Keratinocyte (primary cell): ENCODE measurements at regions not wholly inside any gene's neighbourhood (a gene's known extent, or its start where the extent isn't known, plus 50 kb on each side); places are given as distances from the start of the nearest gene placed in this dataset.

Source experiments
- DNase-seq: peaks from one replicate; pipeline ENCODE4 v3.0.0-alpha.2; 2011; ENCODE audit warnings: low read depth, missing footprints, low spot score
- FAIRE-seq: peaks from 2 replicates; lab custom pipeline; 2011; peaks lifted over from hg19 to GRCh38; lab: Jason Lieb, UNC
- H2AFZ ChIP-seq: 2 replicates; pipeline ENCODE4 v1.6.0; 2012; ENCODE audit warnings: low read length, control low read depth, inconsistent platforms; ENCODE audit not compliant: control insufficient read depth
- H3K27ac ChIP-seq: 2 replicates; pipeline ENCODE4 v1.5.1; 2011; ENCODE audit warnings: low read length; ENCODE audit not compliant: control insufficient read depth, insufficient read depth
- H3K27me3 ChIP-seq: 3 replicates; pipeline ENCODE4 v1.6.0; 2011; ENCODE audit warnings: low read length; ENCODE audit not compliant: control insufficient read depth, insufficient read depth; ENCODE audit errors: extremely low read depth
- H3K36me3 ChIP-seq, 2 experiments: 2 replicates in 1 of 2; 3 replicates in 1 of 2; pipeline ENCODE4 v1.5.1; 2011; ENCODE audit warnings: low read length in 2 of 2, mild to moderate bottlenecking in 1 of 2; ENCODE audit not compliant: control insufficient read depth in 2 of 2, insufficient read depth in 2 of 2; ENCODE audit errors: extremely low read depth in 1 of 2
- H3K4me1 ChIP-seq: 3 replicates; pipeline ENCODE4 v1.5.1; 2011; ENCODE audit warnings: low read length; ENCODE audit not compliant: control insufficient read depth, insufficient read depth; ENCODE audit errors: extremely low read depth
- H3K4me2 ChIP-seq: 3 replicates; pipeline ENCODE4 v1.6.0; 2011; ENCODE audit warnings: low read depth, low read length; ENCODE audit not compliant: control insufficient read depth, insufficient read depth; ENCODE audit errors: extremely low read depth
- H3K4me3 ChIP-seq, 3 experiments: fragments of 200-600 bp in 1 of 3; sonication (generic) in 1 of 3; 2 replicates in 2 of 3; 3 replicates in 1 of 3; pipeline ENCODE4 v1.5.1; 2011 to 2016; ENCODE audit warnings: low read length in 3 of 3, mild to moderate bottlenecking in 3 of 3, control low read depth in 2 of 3, inconsistent platforms in 1 of 3, low read depth in 1 of 3, mixed read lengths in 1 of 3, mixed run types in 1 of 3, moderate library complexity in 1 of 3; ENCODE audit not compliant: control insufficient read depth in 2 of 3, insufficient read depth in 2 of 3; ENCODE audit errors: extremely low read depth in 1 of 3
- H3K79me2 ChIP-seq: 2 replicates; pipeline ENCODE4 v1.6.0; 2012; ENCODE audit warnings: low read length; ENCODE audit not compliant: control insufficient read depth, insufficient read depth
- H3K9ac ChIP-seq: 3 replicates; pipeline ENCODE4 v1.6.0; 2011; ENCODE audit warnings: low read length; ENCODE audit not compliant: control insufficient read depth, insufficient read depth; ENCODE audit errors: extremely low read depth
- H3K9me1 ChIP-seq: 3 replicates; pipeline ENCODE4 v1.6.0; 2011; ENCODE audit warnings: low read length; ENCODE audit not compliant: control insufficient read depth, insufficient read depth; ENCODE audit errors: extremely low read depth
- H3K9me3 ChIP-seq: 2 replicates; pipeline ENCODE4 v1.5.1; 2012; ENCODE audit warnings: low read depth, low read length; ENCODE audit not compliant: control insufficient read depth
- H4K20me1 ChIP-seq: 3 replicates; pipeline ENCODE4 v1.6.0; 2011; ENCODE audit warnings: low read length; ENCODE audit not compliant: control insufficient read depth, insufficient read depth; ENCODE audit errors: extremely low read depth
- EZH2 ChIP-seq: IDR thresholded peaks from one replicate; pipeline ENCODE4 v1.6.1; 2012; ENCODE audit warnings: inconsistent platforms, mild to moderate bottlenecking, low read length, moderate library complexity
- dilution Hi-C: fragments of 300-500 bp; cut with MboI; formaldehyde crosslinking; loops from one replicate; pipeline ENCODE4 v1.7.0; 2020; ENCODE audit warnings: low sequenced_read_pairs; ENCODE audit not compliant: extremely low pct_ligation_motif_present
- TF ChIP-seq, protein P1 (sequence below), 3 experiments: IDR thresholded peaks in 1 of 3; conservative IDR thresholded peaks in 1 of 3; optimal IDR thresholded peaks in 1 of 3; 2 replicates in 2 of 3; 3 replicates in 1 of 3; pipeline versions ENCODE3 to v1.5.1; 2011; ENCODE audit warnings: low read length in 3 of 3, mild to moderate bottlenecking in 3 of 3, moderate library complexity in 2 of 3, control low read depth in 1 of 3, inconsistent platforms in 1 of 3; ENCODE audit not compliant: insufficient read depth in 2 of 3; ENCODE audit errors: extremely low read depth in 1 of 3

DNA sequence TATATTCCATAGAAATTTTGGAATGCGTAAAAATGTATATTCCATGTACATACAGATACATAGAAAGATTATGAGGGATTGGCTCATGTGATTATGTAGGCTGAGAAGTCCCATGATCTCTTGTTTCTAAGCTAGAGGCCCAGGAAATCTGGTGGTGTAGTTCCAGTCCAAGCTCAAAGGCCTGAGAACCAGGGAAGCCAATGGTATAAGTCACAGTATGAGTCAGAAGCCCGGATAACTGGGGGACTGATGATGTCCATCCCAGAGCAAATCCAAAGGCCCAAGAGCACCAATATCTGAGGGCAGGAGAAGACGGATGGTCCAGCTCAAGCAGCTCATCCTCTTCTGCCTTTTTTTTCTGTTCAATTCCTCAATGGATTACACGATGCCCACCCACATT lies 385.0 kb upstream of the KLHL29 start:
- Histone ChIP-seq H3K4me3 (no peak overlapping the region), H4K20me1 (no peaks in the 10 kb centered on the region), H3K4me1 (no peaks in the 10 kb centered on the region), H3K79me2 (no peaks in the 10 kb centered on the region), H2AFZ (no peak overlapping the region), H3K9ac (no peak overlapping the region), H3K9me1 (no peaks in the 10 kb centered on the region), H3K4me2 (no peak overlapping the region), H3K27ac (no peak overlapping the region), H3K9me3 (no peaks in the 10 kb centered on the region), H3K36me3 (no peaks in the 10 kb centered on the region), H3K27me3 (no peaks in the 10 kb centered on the region)
- DNase-seq (no peak), FAIRE-seq (no peak)
- no peak for TF ChIP-seq EZH2
- dilution Hi-C loops, result no loop called here

DNA sequence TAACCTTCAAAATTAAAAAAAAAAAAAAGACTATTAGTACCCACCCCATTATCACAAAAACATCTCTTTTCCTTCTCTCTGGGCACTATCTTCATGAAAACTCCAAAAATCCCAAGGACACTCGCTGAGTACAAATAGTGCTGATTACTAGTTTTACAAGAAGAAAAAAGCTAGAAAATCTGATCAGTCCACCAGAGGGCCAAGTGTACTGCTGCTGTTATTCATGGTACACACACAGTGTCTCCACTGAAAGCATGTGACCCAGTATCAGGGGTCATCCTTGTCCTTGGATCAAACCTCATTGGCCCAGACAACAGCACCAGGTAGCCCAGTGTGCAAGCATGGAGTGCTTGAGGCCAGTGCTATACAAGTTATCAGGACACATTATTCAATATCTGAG lies 382.7 kb upstream of the KLHL29 start:
- no peak overlapping the region for H2AFZ ChIP-seq
- dilution Hi-C loops, result no loop called here

DNA sequence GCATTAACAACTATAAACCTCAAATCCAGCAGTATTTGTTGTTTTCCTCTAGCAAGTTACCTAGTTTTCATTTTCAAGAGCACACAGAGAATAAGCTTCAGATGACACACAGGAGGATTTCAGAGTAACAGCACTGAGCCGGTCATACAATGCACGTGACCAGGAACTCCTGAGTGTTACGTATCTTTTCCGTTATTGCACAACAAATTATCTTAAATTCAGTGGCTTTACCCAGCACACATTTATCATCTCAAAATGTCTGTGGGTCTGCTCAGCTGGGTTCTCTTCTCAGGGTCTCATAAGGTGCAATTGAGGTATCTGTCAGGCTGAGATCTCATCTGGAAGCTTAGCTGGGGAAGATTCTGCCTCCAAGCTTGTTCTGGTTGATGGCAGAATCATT lies 379.5 kb upstream of the KLHL29 start:
- TF ChIP-seq, protein P1, sequence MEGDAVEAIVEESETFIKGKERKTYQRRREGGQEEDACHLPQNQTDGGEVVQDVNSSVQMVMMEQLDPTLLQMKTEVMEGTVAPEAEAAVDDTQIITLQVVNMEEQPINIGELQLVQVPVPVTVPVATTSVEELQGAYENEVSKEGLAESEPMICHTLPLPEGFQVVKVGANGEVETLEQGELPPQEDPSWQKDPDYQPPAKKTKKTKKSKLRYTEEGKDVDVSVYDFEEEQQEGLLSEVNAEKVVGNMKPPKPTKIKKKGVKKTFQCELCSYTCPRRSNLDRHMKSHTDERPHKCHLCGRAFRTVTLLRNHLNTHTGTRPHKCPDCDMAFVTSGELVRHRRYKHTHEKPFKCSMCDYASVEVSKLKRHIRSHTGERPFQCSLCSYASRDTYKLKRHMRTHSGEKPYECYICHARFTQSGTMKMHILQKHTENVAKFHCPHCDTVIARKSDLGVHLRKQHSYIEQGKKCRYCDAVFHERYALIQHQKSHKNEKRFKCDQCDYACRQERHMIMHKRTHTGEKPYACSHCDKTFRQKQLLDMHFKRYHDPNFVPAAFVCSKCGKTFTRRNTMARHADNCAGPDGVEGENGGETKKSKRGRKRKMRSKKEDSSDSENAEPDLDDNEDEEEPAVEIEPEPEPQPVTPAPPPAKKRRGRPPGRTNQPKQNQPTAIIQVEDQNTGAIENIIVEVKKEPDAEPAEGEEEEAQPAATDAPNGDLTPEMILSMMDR (optimal IDR thresholded peaks at IDR 0.05 in 1 of 3, IDR thresholded peaks at IDR 0.05 in 1 of 3, conservative IDR thresholded peaks at IDR 0.05 in 1 of 3; ENCODE audit: extremely low read depth in 1 of 3, insufficient read depth in 2 of 3, low read length in 3 of 3), result no peak
- TF ChIP-seq EZH2, result no peak
- dilution Hi-C loops, result no loop called here
- H4K20me1 ChIP-seq, result no peaks in the 10 kb centered on the region

More for the DNA sequence above, 382.7 kb upstream of the KLHL29 start:
- H4K20me1 ChIP-seq, result no peaks in the 10 kb centered on the region
- no peaks in the 10 kb centered on the region for H3K36me3 ChIP-seq
- no peak for DNase-seq
- TF ChIP-seq, protein P1 (optimal IDR thresholded peaks at IDR 0.05 in 1 of 3, IDR thresholded peaks at IDR 0.05 in 1 of 3, conservative IDR thresholded peaks at IDR 0.05 in 1 of 3; ENCODE audit: extremely low read depth in 1 of 3, insufficient read depth in 2 of 3, low read length in 3 of 3), result no peak
- TF ChIP-seq EZH2, result no peak
- no peak overlapping the region for H3K4me3 ChIP-seq
- no peaks in the 10 kb centered on the region for H3K9me1 ChIP-seq
- H3K9ac ChIP-seq, result no peak overlapping the region
- H3K27ac ChIP-seq, result no peak overlapping the region
- H3K9me3 ChIP-seq, result no peaks in the 10 kb centered on the region
- FAIRE-seq, result no peak
- no peaks in the 10 kb centered on the region for H3K4me1 ChIP-seq
- H3K79me2 ChIP-seq, result no peaks in the 10 kb centered on the region
- H3K4me2 ChIP-seq, result no peak overlapping the region
- no peaks in the 10 kb centered on the region for H3K27me3 ChIP-seq

More for the DNA sequence above, 379.5 kb upstream of the KLHL29 start:
- Histone ChIP-seq H3K9me1 (no peaks in the 10 kb centered on the region), H3K9ac (no peak overlapping the region), H3K4me2 (no peak overlapping the region), H3K27me3 (no peaks in the 10 kb centered on the region), H3K4me1 (no peaks in the 10 kb centered on the region), H3K36me3 (no peaks in the 10 kb centered on the region), H3K9me3 (no peaks in the 10 kb centered on the region), H3K79me2 (no peaks in the 10 kb centered on the region), H2AFZ (no peak overlapping the region), H3K27ac (no peak overlapping the region), H3K4me3 (no peak overlapping the region)
- FAIRE-seq (no peak), DNase-seq (no peak)
